GM10248 (cell line): ENCODE measurements at regions not wholly inside any gene's neighbourhood (a gene's known extent, or its start where the extent isn't known, plus 50 kb on each side); places are given as distances from the start of the nearest gene placed in this dataset.
"Not testable (repeated sequence)": the region's sequence is repeated elsewhere in the genome, so short reads cannot be mapped to it uniquely, and the experiment has no call there.

Experiments used
- CTCF ChIA-PET: fragments of 300-600 bp; sonication (Branson Sonifier 250); formaldehyde crosslinking; extraction: SDS; loops from one replicate; lab custom pipeline; 2021; ENCODE audit warnings: antibody characterized with exemption; lab: Yijun Ruan, JAX
- POLR2A ChIA-PET: fragments of 350-650 bp; sonication (Branson Sonifier 250); formaldehyde crosslinking; extraction: SDS; loops from one replicate; lab custom pipeline; 2020; ENCODE audit warnings: antibody characterized with exemption; lab: Yijun Ruan, JAX
- DNase-seq: peaks from one replicate; pipeline ENCODE4 v3.0.0; 2012; ENCODE audit errors: extremely low spot score
- CTCF ChIP-seq: IDR thresholded peaks from 2 replicates; pipeline ENCODE4 v1.5.1; 2012; ENCODE audit warnings: mild to moderate bottlenecking, low read depth; ENCODE audit errors: extremely low read depth, missing control alignments, control extremely low read depth

GRCh38 chr10:87603196-87603595 is 56.5 kb upstream of the PAPSS2 start:
- DNase-seq = no peak
- ChIA-PET CTCF (interaction anchor here (1.5 to 1.8 kb wide), 2 partner anchors 10 to 25 kb away, joined by 5 to 6 read pairs; no protein-coding TSS in a partner anchor), POLR2A (no interaction called here)
- no peak for TF ChIP-seq CTCF

GRCh38 chr10:87603769-87604168 is 55.9 kb upstream of the PAPSS2 start:
- no peak for DNase-seq
- ChIA-PET CTCF (no interaction called here), POLR2A (no interaction called here)
- no peak for TF ChIP-seq CTCF

- TF ChIP-seq CTCF = no peak
- ChIA-PET CTCF (interaction anchor here (2.5 kb wide), 1 partner anchor 10 kb away, joined by 11 read pairs; no protein-coding TSS in a partner anchor), POLR2A (no interaction called here)
- no peak for DNase-seq
These were observed 53.9 kb upstream of the PAPSS2 start for GRCh38 chr10:87605628-87606251.

- POLR2A ChIA-PET = no interaction called here
- TF ChIP-seq CTCF = no peak
- CTCF ChIA-PET = interaction anchor here (1.4 kb wide), 1 partner anchor 13 kb away, joined by 3 read pairs; no protein-coding TSS in a partner anchor
- DNase-seq = no peak
These were observed 50.9 kb upstream of the PAPSS2 start for GRCh38 chr10:87608756-87609155.

GRCh38 chr10:87609563-87609962 is 50.1 kb upstream of the PAPSS2 start:
- DNase-seq, POLR2A ChIA-PET: not testable (repeated sequence)

More at GRCh38 chr10:87609563-87609962, 50.1 kb upstream of the PAPSS2 start:
- CTCF ChIA-PET = interaction anchor here (1.0 to 1.4 kb wide), 2 partner anchors 13 to 15 kb away, joined by 3 read pairs; no protein-coding TSS in a partner anchor
